Fibroblast of skin of right biceps (primary cell): ENCODE measurements at regions not wholly inside any gene's neighbourhood (a gene's known extent, or its start where the extent isn't known, plus 50 kb on each side); places are given as distances from the start of the nearest gene placed in this dataset.
"Not testable (repeated sequence)": the region's sequence is repeated elsewhere in the genome, so short reads cannot be mapped to it uniquely, and the experiment has no call there.

ENCODE experiments used
- DNase-seq: peaks from one replicate; pipeline ENCODE4 v3.0.0-alpha.2; 2013

GRCh38 chr4:131734321-131734720, 1414.8 kb upstream of the PCDH10 start:
- not testable (repeated sequence) for DNase-seq

DNA sequence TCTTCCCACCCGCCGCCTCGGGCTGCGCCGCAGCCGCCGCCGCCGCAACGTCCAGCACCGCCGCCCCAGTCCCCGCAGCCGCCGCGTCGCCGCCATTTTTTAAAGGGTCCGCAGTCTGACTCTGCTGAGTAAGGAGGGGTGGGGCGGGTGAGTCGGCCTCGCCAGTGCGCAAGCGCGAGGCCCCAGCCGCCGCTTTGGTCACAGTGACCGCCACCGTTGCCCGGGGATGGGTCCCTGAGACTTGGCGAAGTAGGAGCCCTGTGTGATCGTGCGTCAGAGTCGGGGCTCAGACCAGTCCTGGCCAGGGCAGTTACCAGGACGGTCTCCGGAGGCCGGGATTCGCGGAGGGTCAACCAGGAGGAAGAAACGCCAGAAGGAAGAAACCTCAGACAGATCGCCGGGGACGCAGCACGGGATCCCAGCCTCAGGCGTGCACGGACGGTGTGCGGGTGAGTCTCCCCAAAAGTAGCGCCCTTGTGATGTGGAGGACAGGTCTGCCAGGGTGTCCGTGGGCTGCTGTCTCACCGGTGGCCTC, 1414.2 kb upstream of the PCDH10 start:
- DNase-seq = not testable (repeated sequence)

GRCh38 chr4:131738991-131739390, 1410.1 kb upstream of the PCDH10 start:
- DNase-seq = not testable (repeated sequence)

DNA sequence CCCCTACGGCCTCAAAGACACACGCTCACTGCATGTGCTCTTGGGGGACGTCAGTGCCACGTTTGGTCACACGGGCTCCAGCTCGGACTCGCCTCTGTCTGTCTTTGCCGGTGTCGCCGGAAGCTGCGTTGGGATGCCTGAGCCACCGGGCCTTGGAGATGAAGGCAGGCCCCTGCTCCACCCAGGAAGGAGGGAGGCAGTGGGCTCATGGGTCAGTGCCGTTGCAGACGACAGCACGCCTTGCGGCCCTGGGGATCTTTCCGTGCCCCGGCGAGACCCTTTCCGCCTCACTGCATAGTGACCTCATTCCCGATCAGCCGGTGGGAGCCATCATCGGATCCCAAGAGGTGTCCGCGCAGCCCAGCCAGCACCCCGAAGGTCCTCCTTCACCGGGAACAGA, 1407.3 kb upstream of the PCDH10 start:
- DNase-seq = not testable (repeated sequence)

GRCh38 chr4:131742536-131743205, 1406.4 kb upstream of the PCDH10 start:
- DNase-seq = not testable (repeated sequence)

DNA sequence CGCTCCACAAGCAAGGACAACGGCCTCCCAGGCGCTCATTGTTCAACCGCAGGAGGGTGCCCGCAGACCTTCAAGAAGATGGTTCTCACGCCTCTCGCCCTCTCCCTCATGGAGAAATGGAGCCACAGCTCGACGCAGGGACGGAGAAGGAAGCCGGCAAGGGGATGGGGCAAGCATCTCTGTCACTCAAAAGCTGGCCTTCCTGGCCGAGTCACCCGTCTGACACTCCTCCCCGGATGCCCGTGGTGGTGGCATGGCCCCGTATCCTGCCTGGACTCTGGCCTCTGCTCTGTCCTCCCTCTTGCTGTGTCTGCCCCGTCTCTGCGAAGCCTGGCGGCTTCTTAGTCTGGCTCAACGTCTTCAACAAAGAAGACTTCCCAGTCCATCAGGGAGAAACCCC, 1405.7 kb upstream of the PCDH10 start:
- not testable (repeated sequence) for DNase-seq

GRCh38 chr4:131747203-131747602, 1401.9 kb upstream of the PCDH10 start:
- not testable (repeated sequence) for DNase-seq

DNA sequence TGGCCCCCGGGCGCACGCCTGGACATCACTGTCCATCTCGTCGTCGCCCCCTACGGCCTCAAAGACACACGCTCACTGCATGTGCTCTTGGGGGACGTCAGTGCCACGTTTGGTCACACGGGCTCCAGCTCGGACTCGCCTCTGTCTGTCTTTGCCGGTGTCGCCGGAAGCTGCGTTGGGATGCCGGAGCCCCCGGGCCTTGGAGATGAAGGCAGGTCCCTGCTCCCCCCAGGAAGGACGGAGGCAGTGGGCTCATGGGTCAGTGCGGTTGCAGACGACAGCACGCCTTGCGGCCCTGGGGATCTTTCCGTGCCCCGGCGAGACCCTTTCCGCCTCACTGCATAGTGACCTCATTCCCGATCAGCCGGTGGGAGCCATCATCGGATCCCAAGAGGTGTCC, 1399.9 kb upstream of the PCDH10 start:
- DNase-seq = not testable (repeated sequence)

DNA sequence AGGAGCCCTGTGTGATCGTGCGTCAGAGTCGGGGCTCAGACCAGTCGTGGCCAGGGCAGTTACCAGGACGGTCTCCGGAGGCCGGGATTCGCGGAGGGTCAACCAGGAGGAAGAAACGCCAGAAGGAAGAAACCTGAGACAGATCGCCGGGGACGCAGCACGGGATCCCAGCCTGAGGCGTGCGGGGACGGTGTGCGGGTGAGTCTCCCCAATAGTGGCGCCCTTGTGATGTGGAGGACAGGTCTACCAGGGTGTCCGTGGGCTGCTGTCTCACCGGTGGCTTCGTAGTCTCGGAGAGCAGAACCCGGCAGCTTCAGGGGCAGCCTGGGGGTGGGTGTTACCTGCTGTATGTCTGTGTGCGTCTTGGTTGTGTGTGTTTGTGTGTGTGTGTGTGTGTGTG, 1399.1 kb upstream of the PCDH10 start:
- DNase-seq = peak; percentile 0

DNA sequence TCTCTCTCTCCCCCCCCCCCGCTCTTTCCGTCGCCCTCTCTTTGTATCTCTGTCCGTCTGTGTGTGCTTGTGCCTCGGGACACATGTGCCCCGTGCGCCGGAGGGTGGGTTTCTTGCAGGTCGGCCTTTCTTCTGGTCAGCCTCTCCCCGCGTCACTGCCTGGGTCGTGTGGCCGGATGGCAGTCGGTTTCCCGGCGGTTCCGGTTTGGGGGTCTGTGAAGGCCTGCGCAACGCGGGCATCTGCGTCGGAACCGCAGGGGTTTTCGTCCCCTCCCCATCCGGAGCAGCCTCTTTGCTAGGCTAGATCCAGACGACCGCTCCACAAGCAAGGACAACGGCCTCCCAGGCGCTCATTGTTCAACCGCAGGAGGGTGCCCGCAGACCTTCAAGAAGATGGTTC, 1398.6 kb upstream of the PCDH10 start:
- not testable (repeated sequence) for DNase-seq

GRCh38 chr4:131762234-131762633, 1386.9 kb upstream of the PCDH10 start:
- not testable (repeated sequence) for DNase-seq

GRCh38 chr4:131764730-131765129, 1384.4 kb upstream of the PCDH10 start:
- no peak for DNase-seq

GRCh38 chr4:131774382-131774781, 1374.7 kb upstream of the PCDH10 start:
- DNase-seq = peak; percentile 96

- DNase-seq = not testable (repeated sequence)
Measured at GRCh38 chr4:131810565-131810964, 1338.5 kb upstream of the PCDH10 start.
